G401.6 (cell line): ENCODE measurements at regions not wholly inside any gene's neighbourhood (a gene's known extent, or its start where the extent isn't known, plus 50 kb on each side); places are given as distances from the start of the nearest gene placed in this dataset.
"Not testable (repeated sequence)": the region's sequence is repeated elsewhere in the genome, so short reads cannot be mapped to it uniquely, and the experiment has no call there.

Experiments used
- FAIRE-seq: peaks from 2 replicates; lab custom pipeline; 2012; peaks lifted over from hg19 to GRCh38; lab: Jason Lieb, UNC

GRCh38 chr5:89067362-89067761, 184.4 kb upstream of the MEF2C start:
- FAIRE-seq = no peak

GRCh38 chr5:89065919-89066318, 182.9 kb upstream of the MEF2C start:
- FAIRE-seq = no peak

DNA sequence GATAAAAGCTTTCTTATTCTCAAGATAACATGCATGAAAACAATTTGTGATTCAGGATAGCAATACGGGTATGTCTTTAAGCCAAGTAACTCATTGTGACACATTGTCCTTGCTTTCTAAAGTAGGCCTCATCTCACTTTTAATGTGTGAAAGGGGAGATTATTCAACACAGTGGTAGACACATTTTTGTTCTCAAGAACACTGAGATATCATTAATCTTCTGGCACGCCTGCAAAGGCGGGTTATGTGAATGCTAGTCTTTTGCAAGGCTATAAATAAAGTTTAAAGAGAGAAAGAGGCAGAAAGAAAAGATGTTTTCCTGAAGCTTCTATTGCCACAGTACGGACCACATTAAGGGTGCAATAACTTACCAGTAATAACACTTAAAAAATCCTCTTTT, 181.8 kb upstream of the MEF2C start:
- FAIRE-seq = no peak

GRCh38 chr5:89064054-89064453, 181.1 kb upstream of the MEF2C start:
- no peak for FAIRE-seq

DNA sequence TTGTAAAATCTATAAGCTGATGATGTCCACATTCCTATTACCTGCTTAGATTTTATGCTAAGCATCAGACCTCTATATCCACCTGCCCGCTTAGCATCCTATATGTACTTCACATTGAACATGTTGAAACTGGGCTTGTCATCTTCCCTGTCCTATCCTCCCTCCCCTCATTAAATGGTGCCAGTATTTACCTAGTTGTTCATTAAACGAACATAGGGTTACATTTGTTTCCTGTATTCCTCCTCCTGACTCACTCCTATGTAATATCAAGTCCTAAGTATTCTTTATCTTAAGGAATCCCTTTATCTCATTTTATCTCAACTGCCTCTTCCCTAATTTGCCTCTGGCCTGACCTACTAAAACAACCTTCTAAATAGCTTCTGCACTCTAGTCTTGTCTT, 177.8 kb upstream of the MEF2C start:
- FAIRE-seq = no peak

DNA sequence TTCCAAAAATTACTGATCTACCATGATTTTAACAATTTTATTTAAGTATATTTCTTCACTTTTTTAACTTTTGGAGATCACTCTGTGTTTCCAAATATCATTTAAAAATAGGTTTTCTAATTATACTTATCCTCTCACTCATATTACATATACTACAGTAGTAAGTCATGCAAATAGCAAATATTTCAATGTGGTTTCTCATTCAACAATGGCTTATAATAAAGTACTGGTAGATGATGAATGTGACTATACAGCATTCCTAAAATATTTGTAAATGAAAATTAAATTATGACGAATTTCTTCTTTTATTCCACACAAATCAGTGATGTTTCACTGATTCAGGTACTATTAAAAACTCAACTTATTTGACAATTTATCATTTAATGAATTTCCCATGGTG, 176.3 kb upstream of the MEF2C start:
- no peak for FAIRE-seq

GRCh38 chr5:89055695-89056085, 172.7 kb upstream of the MEF2C start:
- no peak for FAIRE-seq

DNA sequence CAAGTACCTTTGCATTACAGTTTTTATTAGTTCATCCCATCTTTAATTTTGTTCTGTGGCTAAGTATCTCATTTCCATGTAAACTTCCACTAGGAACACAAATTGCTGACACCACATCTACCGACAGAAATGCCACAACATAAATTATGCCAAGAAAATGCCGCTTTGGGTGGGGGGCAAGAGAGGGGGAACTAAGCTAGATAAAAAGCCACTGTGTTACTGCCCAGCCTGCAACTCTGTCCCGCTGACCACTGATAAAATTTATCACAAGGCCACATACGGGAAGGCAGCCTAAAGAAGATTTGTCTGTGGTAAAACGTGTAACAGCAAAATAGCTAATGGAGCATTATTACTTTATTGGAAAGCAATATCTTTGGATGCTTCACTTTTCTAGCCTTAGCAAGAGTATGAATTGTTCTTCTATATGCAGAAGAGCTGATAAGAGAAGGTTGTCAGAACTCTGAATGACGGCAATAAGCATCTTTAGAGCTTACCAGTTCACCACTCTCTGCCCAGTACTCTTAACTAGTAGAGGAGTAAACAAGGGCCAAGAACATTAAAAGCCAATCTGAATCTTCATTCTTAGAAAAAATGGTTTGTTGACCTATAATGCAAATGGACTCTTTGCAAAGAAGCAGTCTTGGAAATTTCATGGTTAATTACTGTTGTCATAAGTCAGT, 172.2 kb upstream of the MEF2C start:
- no peak for FAIRE-seq

DNA sequence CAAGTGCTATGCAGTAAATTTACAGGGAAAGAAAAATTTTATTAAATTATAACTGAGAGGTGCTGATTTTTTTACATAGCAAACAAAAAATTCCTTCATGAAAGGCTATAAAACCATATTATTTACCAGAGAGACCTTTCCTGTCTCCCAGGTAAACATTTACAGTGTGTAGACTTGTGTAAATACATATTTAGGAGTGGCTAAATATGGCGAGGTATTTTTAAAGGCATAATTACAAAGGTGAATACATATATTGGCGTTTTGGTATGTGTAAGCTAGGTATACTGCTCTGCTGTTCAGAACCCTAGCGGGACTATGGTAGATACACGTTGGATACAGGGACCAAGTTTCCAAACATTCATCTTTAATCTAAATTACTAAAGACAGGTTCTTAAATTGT, 170.6 kb upstream of the MEF2C start:
- FAIRE-seq = no peak

- not testable (repeated sequence) for FAIRE-seq
Observed at GRCh38 chr5:89050062-89050461, 167.1 kb upstream of the MEF2C start.

GRCh38 chr5:89047571-89047970, 164.6 kb upstream of the MEF2C start:
- no peak for FAIRE-seq

DNA sequence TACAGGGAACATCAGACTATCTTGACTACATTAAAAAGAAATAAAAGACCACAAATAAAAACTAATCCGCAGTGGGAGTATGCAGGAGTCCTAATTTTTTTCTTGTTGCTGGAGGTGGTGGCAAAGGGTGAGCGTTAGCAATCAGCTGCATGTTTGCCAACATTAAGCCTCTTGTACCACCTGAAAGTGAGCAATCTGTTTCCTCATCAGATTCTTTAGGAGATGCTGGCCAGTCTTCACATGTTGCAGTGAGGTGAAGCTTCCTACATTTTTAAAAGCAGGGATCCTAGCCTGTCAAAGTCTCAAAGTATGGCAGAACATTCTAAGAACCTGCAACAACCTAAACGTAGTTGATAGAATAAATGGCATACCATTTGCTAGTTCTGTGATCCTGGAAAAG, 162.2 kb upstream of the MEF2C start:
- no peak for FAIRE-seq

- no peak for FAIRE-seq
Observed at GRCh38 chr5:89044674-89045200, 161.8 kb upstream of the MEF2C start.

DNA sequence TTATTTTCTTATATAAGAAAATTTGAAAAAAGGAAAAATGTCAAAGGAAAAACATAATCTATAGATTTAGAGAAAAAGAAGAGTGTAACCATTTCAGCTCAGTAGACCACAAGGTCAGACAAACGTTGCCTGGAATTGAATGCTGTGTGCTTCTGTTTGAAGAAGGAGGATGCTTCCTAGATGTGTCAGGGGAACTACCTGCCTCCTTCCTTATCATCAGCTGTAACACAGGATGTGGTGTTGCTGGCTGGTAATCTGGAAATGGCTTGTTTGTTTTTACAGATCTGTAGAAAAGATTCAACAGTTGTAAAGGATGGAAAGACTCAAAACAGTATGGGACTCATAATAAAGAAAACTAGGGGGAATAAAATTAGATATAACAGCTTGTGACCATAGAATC, 160.7 kb upstream of the MEF2C start:
- no peak for FAIRE-seq

- FAIRE-seq = no peak
Observed at GRCh38 chr5:89042746-89043145, 159.8 kb upstream of the MEF2C start.

- no peak for FAIRE-seq
Observed at GRCh38 chr5:89041976-89042375, 159.0 kb upstream of the MEF2C start.

GRCh38 chr5:89041249-89041779, 158.3 kb upstream of the MEF2C start:
- FAIRE-seq = no peak

GRCh38 chr5:89036704-89037489, 153.9 kb upstream of the MEF2C start:
- FAIRE-seq = no peak

GRCh38 chr5:89036166-89036565, 153.2 kb upstream of the MEF2C start:
- FAIRE-seq = no peak

DNA sequence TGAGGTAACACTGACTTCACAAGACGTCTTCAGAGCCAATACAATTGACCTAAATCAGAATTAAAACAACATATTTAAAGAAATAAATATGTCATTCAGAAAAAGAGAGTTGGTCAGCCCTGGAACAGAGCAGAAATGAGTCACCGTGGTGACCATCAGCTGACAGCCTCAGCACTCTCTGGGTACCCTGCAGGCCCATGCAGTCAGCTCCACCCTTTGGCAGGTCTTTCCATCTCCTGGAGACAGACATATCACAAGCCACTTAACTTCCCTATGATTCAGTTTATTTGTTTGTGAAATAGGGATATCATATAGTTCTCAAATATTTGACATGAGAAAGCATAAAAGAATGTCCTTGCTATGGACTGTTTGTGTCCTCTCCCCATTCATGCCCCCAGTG, 151.6 kb upstream of the MEF2C start:
- no peak for FAIRE-seq

DNA sequence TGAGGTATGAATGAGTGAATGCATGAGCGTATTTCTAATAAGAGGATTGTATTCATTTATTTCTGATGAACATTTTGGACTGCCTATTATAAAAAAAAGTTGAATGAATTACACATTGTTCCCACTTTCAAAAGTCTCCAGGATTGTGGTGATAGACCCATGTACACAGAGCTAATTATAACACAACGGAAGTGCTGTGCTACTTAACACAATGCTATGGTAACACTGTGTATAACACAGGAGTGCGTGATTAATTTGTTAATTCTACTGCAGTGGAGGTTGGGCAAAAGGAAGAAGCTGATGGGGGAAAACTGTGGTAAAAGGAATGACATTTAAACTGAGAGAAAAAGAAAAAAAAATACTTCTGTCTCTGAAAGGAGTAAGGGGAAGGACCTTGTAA, 147.8 kb upstream of the MEF2C start:
- FAIRE-seq = no peak

DNA sequence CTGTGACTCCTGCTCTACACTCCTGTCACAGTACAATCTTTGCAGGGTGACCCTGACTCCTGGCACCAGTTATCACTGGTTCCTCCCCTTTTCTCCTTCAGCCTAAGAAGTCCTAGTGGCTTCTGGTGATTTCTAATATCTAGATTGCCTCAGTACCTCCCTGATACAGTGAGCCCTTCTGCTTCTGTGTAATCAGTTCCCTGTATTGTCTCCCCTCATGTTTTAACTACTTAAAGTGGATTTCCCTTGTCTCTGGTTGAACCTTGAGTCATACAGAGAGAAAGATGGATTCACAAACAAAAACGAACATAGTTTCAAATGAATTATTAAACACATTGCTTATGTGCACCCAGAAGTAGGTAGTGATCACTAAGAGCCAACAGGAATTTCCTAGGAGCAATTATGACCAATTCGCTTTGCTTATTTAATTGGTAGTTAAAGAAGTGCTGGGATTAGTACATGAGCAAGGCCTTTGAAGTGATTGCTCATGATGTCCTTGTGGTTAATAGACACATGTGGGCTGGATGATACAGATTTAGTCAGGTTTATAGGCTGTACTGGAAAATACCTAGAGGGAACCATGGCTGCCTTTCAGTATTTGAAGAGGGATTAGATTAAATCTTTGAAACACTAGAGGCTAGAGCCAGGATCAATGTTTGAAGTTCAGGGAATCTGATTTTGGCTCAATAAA, 145.8 kb upstream of the MEF2C start:
- FAIRE-seq = no peak

DNA sequence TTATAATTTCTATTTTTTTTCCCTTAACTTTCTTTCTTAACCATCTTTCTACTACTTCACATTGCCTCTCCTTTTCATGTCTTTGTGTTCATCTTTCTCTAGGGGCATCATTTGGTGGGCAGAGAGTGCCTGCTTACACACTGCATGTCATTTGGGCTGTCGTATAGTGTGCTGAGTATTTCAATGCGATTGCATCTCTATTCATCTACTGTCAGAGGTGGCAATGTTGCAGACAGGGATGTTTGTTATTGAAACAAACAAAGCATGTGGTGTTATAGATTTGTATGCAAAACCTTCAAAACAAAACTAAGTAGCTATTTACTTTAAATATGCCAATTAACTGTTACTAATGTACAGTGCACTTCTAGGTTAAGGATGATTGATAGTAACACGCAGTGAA, 141.1 kb upstream of the MEF2C start:
- FAIRE-seq = no peak
